Superior temporal gyrus (tissue), 1 donor: ENCODE measurements at regions not wholly inside any gene's neighbourhood (a gene's known extent, or its start where the extent isn't known, plus 50 kb on each side); places are given as distances from the start of the nearest gene placed in this dataset.
"Not testable (repeated sequence)": the region's sequence is repeated elsewhere in the genome, so short reads cannot be mapped to it uniquely, and the experiment has no call there.

Source experiments
- DNase-seq: peaks from one replicate; pipeline ENCODE4 v3.0.0-alpha.2; 2016; ENCODE audit errors: extremely low spot score

GRCh38 chr12:33678221-33678964, 238.8 kb upstream of the SYT10 start:
- DNase-seq = no peak

GRCh38 chr12:33690562-33690961, 250.9 kb upstream of the SYT10 start:
- DNase-seq = no peak

- DNase-seq = no peak
These were observed 263.6 kb upstream of the SYT10 start for GRCh38 chr12:33703221-33703620.

GRCh38 chr12:33706927-33707326, 267.3 kb upstream of the SYT10 start:
- no peak for DNase-seq

- DNase-seq = no peak
These were observed 269.3 kb upstream of the SYT10 start for GRCh38 chr12:33708935-33709334.

GRCh38 chr12:33710548-33710947, 270.9 kb upstream of the SYT10 start:
- DNase-seq = no peak

- DNase-seq = no peak
These were observed 279.0 kb upstream of the SYT10 start for GRCh38 chr12:33718631-33719030.

GRCh38 chr12:33721561-33721960, 281.9 kb upstream of the SYT10 start:
- no peak for DNase-seq

- no peak for DNase-seq
These were observed 285.2 kb upstream of the SYT10 start for GRCh38 chr12:33724867-33725266.

GRCh38 chr12:33734871-33735270, 287.4 kb upstream of the ALG10 start:
- DNase-seq = no peak

GRCh38 chr12:33752854-33753253, 269.4 kb upstream of the ALG10 start:
- DNase-seq = no peak

- no peak for DNase-seq
These were observed 264.6 kb upstream of the ALG10 start for GRCh38 chr12:33757701-33758100.

GRCh38 chr12:33759279-33759678, 263.0 kb upstream of the ALG10 start:
- no peak for DNase-seq

GRCh38 chr12:33763331-33763730, 259.0 kb upstream of the ALG10 start:
- no peak for DNase-seq

- DNase-seq = no peak
These were observed 251.6 kb upstream of the ALG10 start for GRCh38 chr12:33770652-33771051.

- DNase-seq = no peak
These were observed 250.4 kb upstream of the ALG10 start for GRCh38 chr12:33771889-33772288.

GRCh38 chr12:33773091-33773490, 249.2 kb upstream of the ALG10 start:
- not testable (repeated sequence) for DNase-seq

- DNase-seq = no peak
These were observed 235.8 kb upstream of the ALG10 start for GRCh38 chr12:33786532-33786931.

- DNase-seq = no peak
These were observed 227.3 kb upstream of the ALG10 start for GRCh38 chr12:33794954-33795353.

- no peak for DNase-seq
These were observed 226.8 kb upstream of the ALG10 start for GRCh38 chr12:33795536-33795935.

GRCh38 chr12:33813536-33813935, 208.8 kb upstream of the ALG10 start:
- no peak for DNase-seq

- DNase-seq = no peak
These were observed 204.6 kb upstream of the ALG10 start for GRCh38 chr12:33817713-33818112.

- no peak for DNase-seq
These were observed 204.0 kb upstream of the ALG10 start for GRCh38 chr12:33818313-33818712.

GRCh38 chr12:33825442-33825841, 196.9 kb upstream of the ALG10 start:
- DNase-seq = no peak
